ENCODE measurements at regions not wholly inside any gene's neighbourhood (a gene's known extent, or its start where the extent isn't known, plus 50 kb on each side); places are given as distances from the start of the nearest gene placed in this dataset.

GRCh38 chr9:19946441-19947109 lies 157.7 kb upstream of the SLC24A2 start:
- TF ChIP-seq CTCF (conservative IDR thresholded peaks at IDR 0.05; ENCODE audit: low read length) = peak; percentile 62
- no peak for TF ChIP-seq EZH2phosphoT487 (IDR thresholded peaks at IDR 0.05; ENCODE audit: borderline replicate concordance, low read depth, low read length)

Measured in OCI-LY7 (cell line).